NCI-H146 treated with DMSO at 0.1 percent for 48 hours (cell line): ENCODE measurements at regions not wholly inside any gene's neighbourhood (a gene's known extent, or its start where the extent isn't known, plus 50 kb on each side); places are given as distances from the start of the nearest gene placed in this dataset.
"Not testable (repeated sequence)": the region's sequence is repeated elsewhere in the genome, so short reads cannot be mapped to it uniquely, and the experiment has no call there.

Experiments
- DNase-seq: peaks from one replicate; lab custom pipeline; 2025; ENCODE audit not compliant: unreplicated experiment; lab: John Stamatoyannopoulos, UW

DNA sequence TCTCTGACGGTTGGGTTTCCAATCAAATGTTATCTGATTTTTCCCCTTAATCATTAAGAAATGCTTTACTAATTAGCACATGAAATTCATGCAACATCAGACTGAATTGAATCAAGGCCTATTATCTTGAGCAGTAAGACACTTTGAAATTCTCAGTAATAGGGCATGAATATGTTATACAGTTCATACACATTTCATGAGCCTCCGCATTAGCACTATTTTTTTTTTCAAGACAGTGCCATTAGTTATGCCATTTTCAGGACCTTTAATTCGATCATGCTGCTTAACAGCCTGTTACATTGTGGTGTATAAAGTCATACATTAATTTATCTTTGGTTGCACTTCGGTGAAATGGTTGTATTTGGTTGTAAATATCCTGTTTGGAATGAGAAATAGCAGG is 862.6 kb upstream of the GOT2 start:
- no peak for DNase-seq

DNA sequence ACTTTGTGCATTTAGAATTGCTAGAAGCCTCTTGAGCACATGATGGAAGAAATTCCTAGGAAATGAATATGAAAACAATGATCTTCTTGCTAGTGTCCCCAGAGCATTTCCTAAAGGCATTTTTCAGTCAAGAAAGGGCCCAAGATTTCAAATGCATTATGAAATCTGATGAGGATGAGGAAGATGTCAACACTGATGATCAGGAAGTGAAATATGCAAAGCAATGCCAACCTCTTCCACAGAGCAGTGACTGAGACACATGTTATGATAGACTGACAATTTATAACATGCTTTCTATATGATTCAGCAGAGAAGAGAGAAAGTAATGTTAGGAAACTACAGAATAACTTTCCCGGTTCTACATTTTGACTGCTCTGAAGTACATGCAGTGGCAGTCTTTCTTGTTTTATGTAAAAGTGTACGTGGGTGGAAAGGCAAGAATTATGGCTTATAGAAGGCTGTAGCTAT is 859.1 kb upstream of the GOT2 start:
- DNase-seq, result no peak

DNA sequence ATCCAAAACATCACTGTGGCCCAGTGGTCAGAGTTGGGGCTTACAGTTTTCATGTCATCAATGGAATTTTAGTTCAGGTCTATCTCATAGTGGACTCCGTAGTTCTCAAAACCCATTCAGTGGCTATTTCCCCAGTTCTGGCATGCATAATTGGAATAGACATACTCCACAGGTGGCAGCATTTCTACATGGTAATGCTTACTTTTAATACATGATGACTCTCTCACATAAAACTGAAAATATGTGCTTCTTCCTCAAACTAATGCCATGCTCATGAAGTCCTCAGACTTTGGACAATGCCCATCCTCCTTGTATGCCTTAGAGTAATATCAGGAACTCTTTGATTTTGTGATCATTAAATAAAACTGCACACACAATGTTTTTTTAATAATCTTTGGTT is 857.4 kb upstream of the GOT2 start:
- no peak for DNase-seq

DNA sequence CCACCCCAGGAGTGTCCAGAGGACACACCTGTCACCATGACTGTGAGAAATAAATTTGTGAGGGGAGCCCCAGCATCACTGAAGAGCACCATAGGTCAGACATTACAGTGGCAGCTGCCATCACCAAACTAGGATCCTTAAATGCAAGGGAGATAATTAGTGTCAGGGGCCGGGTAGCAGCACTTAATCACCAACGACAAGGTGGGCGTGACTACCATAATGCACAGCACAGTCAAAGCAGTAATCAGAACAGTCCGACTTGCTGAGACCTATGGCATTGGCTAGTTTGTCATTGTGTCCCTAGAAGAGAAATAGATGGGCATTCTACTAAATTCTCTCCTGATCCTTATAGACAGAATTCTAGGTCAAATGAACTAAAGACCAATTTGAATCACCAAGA is 856.7 kb upstream of the GOT2 start:
- no peak for DNase-seq

GRCh38 chr16:59586331-59586730 is 852.2 kb upstream of the GOT2 start:
- DNase-seq, result no peak

- DNase-seq, result no peak
Observed at GRCh38 chr16:59574296-59574695, 840.2 kb upstream of the GOT2 start.

GRCh38 chr16:59573528-59574271 is 839.6 kb upstream of the GOT2 start:
- no peak for DNase-seq

DNA sequence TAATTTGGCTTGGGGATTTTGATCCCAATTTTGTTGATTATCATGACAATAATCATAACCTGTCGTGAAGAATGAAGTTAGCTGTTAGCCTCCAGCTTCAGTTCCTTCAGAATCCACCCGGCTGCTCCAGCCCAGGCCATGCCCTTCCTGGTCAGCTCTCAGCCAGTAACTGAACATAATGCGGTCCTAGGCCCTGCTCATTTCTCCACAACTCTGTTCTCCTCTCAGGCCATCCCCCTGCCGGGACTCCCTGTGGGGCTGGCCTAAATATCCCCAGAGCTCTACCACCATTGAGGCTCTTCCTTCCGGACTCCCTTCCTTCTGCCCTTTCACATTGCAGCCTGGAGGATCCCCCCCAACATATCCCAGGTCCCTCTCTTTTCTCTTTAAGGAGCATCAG is 833.4 kb upstream of the GOT2 start:
- no peak for DNase-seq

- DNase-seq, result no peak
Observed at GRCh38 chr16:59566446-59566845, 832.3 kb upstream of the GOT2 start.

DNA sequence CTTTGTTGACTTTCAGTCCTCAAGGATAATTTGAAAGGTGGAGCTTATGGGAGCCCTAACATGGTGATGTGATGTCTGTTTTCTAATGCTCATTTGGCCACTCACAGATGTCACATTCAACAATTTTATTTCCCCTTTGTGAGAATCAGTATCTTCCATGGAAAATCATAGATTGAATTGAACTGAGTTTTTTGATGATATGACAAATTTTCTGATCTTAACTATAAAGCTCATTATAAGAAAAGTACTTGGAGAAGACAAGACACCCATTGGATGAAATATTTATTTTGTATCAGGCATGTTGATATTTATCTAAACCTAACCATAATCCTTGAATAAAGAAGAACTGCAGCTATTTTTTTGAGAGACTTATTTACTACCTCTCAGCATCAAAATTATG is 824.6 kb upstream of the GOT2 start:
- DNase-seq, result no peak

DNA sequence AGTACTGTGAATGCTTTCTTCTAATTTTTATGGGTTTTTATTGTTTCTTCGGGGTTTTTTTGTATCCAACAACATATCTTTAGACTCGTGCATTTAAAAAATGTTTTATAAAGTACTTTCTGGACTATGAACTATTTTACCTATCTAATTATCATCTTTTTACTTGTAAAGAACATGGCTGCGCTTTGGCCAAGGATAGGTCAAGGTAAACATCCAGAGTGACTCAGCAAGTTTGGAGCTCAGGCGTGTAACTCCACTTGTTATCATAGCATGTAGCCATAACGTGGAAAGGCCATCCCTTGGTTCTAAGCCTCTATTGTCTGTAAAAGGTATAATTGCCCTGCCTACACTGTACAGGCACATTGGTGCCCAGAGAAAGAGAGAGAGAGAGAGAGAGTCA is 818.0 kb upstream of the GOT2 start:
- no peak for DNase-seq

DNA sequence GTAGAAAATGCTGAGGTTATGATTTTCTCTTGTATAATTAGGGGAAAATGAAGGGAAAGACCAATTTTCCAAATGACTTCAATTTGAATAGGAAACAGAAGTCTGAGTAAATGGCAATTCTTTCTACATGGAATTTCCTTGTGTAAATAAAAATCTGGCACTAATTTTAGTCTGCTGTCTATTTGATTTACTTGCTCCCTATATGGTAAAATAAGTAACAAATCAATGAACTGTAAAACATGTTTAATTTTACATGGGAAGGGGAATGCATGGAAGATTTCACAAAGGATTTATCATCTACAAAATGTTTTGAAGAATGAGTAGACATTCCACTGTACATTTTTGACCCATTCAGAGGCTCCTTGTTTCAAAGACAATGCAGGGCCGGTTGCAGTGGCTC is 811.6 kb upstream of the GOT2 start:
- no peak for DNase-seq

DNA sequence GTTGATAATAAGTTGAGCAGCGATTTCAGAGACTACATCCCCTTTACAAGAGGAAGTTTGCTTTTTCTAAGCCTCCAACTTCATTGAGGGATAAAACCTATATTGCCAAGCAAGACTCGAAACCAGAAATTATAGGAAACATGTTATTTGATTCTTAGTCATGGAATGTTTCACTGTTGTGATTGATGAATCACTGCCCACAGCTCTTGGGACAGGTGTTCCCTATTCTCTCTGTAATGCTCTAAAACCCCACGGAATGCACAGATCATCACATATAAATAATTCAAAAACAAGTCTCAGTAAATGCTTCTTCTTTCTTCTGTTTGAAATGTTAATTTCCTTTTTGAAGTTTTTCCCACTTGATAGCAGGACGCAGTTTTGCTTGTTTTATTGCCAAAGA is 809.5 kb upstream of the GOT2 start:
- no peak for DNase-seq

DNA sequence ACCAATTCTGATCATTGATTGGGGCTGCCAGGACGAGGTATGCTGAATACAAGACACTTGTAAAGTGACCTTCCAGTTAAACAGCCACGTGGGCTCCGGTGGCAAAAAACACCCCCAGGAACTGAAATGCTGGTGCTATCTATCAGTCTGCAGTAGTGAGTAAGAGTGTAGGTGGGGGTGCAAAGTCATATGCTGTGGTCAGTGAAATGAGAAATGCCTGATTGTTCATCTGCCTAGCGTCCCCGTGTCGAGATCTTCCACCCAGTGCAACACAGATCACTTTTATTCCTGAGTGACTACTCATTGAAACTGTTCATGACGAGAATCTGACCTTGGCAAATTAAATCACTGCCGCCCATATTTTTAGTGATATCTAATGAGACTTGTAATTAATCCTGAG is 806.5 kb upstream of the GOT2 start:
- no peak for DNase-seq

- DNase-seq, result no peak
Observed at GRCh38 chr16:59535298-59535697, 801.2 kb upstream of the GOT2 start.

DNA sequence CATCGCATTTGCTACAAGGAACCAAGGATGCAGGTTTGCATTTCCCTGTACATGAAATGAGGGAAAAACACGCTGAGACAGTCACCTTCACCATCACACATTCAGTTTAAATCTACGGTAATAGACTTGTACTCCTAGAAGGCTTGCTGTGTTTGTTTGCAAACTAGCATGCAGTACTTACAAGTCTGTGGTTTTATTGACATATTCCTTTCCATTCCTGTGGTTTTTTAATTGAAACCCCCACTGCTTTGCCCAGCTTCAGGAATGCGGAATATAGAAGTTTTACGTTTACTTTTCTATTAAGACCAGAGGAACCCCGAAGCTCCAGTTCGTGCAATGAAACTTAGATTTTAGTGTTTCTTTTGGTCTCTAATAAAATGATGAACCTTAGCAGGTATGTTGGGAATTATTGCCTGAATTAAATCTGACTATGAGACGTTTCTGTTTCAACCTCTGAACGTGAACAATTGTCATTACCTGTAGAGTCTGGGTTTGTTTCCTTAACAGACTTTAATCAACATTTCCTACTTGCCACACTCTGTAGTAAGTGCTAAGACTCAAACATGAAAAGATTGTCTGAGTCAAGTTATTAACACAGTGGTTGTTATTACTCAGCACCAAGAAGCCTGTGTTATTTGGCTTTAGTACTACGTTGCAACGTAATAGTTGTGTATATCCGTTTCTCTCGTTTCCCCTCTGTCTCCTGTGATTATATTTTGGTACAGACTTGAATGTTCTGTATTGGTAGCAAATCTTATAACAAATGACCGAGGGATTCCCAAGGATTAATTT is 793.3 kb upstream of the GOT2 start:
- no peak for DNase-seq

DNA sequence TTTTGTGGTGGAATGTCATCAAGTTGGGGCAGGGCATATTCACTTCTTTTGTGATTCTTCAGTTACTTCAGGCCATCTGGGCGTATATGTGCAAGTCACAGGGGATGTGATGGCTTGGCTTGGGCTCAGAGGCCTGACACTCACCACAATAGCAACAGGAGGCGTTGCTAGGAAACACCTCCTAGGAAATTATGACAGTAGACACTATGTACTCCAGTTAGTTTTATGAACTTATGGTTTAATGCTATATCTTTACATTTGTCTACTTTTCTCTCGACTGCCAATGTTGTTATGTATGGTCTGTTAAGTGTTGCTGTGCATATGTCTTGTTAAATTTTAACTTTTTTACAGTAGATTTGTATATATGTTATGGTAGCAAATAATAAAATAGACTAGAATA is 788.7 kb upstream of the GOT2 start:
- no peak for DNase-seq

GRCh38 chr16:59518721-59519120 is 784.6 kb upstream of the GOT2 start:
- not testable (repeated sequence) for DNase-seq

- no peak for DNase-seq
Observed at GRCh38 chr16:59514651-59515050, 780.5 kb upstream of the GOT2 start.

- no peak for DNase-seq
Observed at GRCh38 chr16:59510008-59510424, 775.9 kb upstream of the GOT2 start.

DNA sequence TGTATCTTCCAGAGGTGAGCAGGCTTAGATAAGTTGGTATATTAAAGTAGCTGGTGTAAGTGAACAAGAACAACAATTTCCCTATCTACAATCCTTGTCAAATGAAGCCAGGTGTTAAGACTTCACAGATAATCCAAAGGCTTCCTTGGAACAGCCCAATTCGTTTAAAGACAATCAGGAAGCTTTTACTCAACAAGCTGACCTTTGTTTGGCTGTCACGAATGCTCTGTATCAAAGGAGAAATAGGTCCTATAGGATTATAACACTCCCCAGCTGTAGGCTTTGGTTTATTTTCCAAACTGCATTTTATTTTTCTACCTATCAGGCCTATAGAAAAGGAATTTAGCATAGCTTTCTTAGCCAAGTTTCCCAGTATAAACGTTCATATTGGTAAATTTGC is 766.5 kb upstream of the GOT2 start:
- no peak for DNase-seq

DNA sequence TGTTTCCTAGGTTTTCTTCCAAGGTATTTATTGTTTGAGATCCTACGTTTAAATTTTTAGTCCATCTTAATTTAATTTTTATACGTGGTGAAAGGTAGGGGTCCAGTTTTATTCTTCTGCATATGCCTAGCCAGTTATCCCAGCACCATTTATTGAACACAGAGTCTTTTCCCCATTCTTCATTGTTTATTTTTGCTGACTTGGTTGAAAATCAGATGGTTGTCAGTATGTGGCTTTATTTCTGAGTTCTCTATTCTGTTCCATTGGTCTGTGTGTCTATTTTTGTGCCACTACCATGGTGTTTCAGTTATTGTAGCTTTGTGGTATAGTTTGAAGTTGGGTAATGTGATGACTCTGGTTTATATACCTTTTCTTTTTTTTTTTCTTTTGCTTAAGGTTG is 753.0 kb upstream of the GOT2 start:
- DNase-seq, result no peak
